ENCODE measurements at regions not wholly inside any gene's neighbourhood (a gene's known extent, or its start where the extent isn't known, plus 50 kb on each side); places are given as distances from the start of the nearest gene placed in this dataset.

GRCh38 chr21:38952890-38953289 lies 147.2 kb downstream of the ETS2 start:
- DNase-seq, result no peak

GRCh38 chr21:38951095-38951730 lies 145.5 kb downstream of the ETS2 start:
- DNase-seq, result no peak

- DNase-seq, result peak; percentile 44
Observed at GRCh38 chr21:38950435-38951094, 144.8 kb downstream of the ETS2 start.

GRCh38 chr21:38949070-38949380 lies 143.3 kb downstream of the ETS2 start:
- no peak for DNase-seq

GRCh38 chr21:38948377-38949069 lies 142.8 kb downstream of the ETS2 start:
- no peak for DNase-seq

GRCh38 chr21:38945545-38946245 lies 140.0 kb downstream of the ETS2 start:
- DNase-seq, result no peak

- DNase-seq, result no peak
Observed at GRCh38 chr21:38944903-38945302, 139.2 kb downstream of the ETS2 start.

- no peak for DNase-seq
Observed at GRCh38 chr21:38944402-38944801, 138.7 kb downstream of the ETS2 start.

- peak; percentile 83 for DNase-seq
Observed at GRCh38 chr21:38942748-38943211, 137.1 kb downstream of the ETS2 start.

- DNase-seq, result no peak
Observed at GRCh38 chr21:38938769-38939168, 133.0 kb downstream of the ETS2 start.

GRCh38 chr21:38938343-38938742 lies 132.6 kb downstream of the ETS2 start:
- peak; percentile 87 for DNase-seq

GRCh38 chr21:38937844-38938243 lies 132.1 kb downstream of the ETS2 start:
- no peak for DNase-seq

- no peak for DNase-seq
Observed at GRCh38 chr21:38937286-38937790, 131.6 kb downstream of the ETS2 start.

GRCh38 chr21:38936240-38936639 lies 130.5 kb downstream of the ETS2 start:
- DNase-seq, result no peak

GRCh38 chr21:38933731-38934130 lies 128.0 kb downstream of the ETS2 start:
- no peak for DNase-seq

GRCh38 chr21:38931291-38931690 lies 125.6 kb downstream of the ETS2 start:
- DNase-seq, result no peak

GRCh38 chr21:38930853-38931252 lies 125.1 kb downstream of the ETS2 start:
- no peak for DNase-seq

- DNase-seq, result no peak
Observed at GRCh38 chr21:38930066-38930465, 124.3 kb downstream of the ETS2 start.

GRCh38 chr21:38929652-38930051 lies 123.9 kb downstream of the ETS2 start:
- DNase-seq, result no peak

- DNase-seq, result no peak
Observed at GRCh38 chr21:38929142-38929541, 123.4 kb downstream of the ETS2 start.

GRCh38 chr21:38927776-38928175 lies 122.0 kb downstream of the ETS2 start:
- DNase-seq, result no peak

- DNase-seq, result no peak
Observed at GRCh38 chr21:38925923-38926322, 120.2 kb downstream of the ETS2 start.

GRCh38 chr21:38925478-38925877 lies 119.7 kb downstream of the ETS2 start:
- DNase-seq, result no peak
